ENCODE measurements at regions not wholly inside any gene's neighbourhood (a gene's known extent, or its start where the extent isn't known, plus 50 kb on each side); places are given as distances from the start of the nearest gene placed in this dataset.

DNA sequence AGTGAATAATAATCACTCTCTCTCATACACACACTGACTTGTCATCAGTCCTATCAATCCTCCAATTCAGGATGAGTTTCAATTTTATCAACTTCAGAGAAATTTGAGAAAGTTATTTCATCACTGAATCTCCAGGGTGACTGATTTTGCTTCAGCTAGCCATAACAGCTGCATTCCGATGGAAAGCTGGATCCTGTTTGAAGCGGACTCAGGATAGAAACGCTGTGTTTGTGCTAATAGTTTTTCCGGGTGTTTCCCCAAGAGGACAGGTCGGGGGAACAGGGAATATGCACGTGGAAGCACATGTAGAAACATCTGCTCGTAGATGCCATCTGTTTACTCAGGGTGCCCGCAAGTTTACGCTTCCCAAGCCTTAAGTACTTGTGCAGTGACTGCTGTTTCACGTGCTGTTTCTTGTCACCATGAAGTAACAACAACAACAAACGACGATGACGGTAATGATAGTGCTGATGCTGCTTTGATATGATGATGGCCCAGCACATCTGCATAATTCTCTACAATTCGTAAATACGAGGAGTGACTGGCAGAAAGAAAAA, 263.7 kb upstream of the DAPK1 start:
- Histone ChIP-seq H3K4me3 (ENCODE audit: low read depth in 1 of 2, low read length in 2 of 2) (no peak overlapping the region), H3K4me1 (ENCODE audit: control insufficient read depth in 1 of 2, insufficient read depth in 2 of 2, low read length in 2 of 2) (no peaks in the 10 kb centered on the region), H3K36me3 (ENCODE audit: control insufficient read depth in 1 of 2, insufficient read depth in 2 of 2, low read length in 2 of 2) (no peaks in the 10 kb centered on the region)

DNA sequence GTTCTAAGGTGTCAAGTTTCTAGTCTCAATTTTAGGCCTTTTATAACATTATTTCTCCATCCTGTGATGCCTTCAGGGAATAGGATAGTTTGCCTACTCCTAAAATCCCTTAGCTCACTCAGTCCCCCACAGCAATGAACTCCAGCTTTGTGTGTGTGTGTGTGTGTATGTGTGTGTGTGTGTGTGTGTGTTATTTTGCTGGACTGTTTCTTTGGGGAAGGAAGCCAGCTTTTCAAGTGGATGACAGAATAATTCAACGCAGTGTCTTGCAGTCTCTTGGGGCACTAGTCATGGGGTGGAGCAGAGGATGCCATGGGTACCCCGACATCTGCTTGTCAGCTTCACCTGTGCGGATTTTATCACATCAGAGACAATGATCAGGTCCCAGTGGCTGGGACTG, 262.8 kb upstream of the DAPK1 start:
- Histone ChIP-seq H3K4me3 (ENCODE audit: low read depth in 1 of 2, low read length in 2 of 2) (no peak overlapping the region), H3K4me1 (ENCODE audit: control insufficient read depth in 1 of 2, insufficient read depth in 2 of 2, low read length in 2 of 2) (no peaks in the 10 kb centered on the region), H3K27me3 (ENCODE audit: low read depth, low read length) (no peaks in the 10 kb centered on the region), H3K36me3 (ENCODE audit: control insufficient read depth in 1 of 2, insufficient read depth in 2 of 2, low read length in 2 of 2) (no peaks in the 10 kb centered on the region), H3K9me3 (ENCODE audit: control insufficient read depth in 1 of 2, low read length in 2 of 2) (no peaks in the 10 kb centered on the region), H3K27ac (ENCODE audit: low read length) (no peak overlapping the region)

More for the DNA sequence above, 263.7 kb upstream of the DAPK1 start:
- Histone ChIP-seq H3K9me3 (ENCODE audit: control insufficient read depth in 1 of 2, low read length in 2 of 2) (no peaks in the 10 kb centered on the region), H3K27me3 (ENCODE audit: low read depth, low read length) (no peaks in the 10 kb centered on the region), H3K27ac (ENCODE audit: low read length) (no peak overlapping the region)

DNA sequence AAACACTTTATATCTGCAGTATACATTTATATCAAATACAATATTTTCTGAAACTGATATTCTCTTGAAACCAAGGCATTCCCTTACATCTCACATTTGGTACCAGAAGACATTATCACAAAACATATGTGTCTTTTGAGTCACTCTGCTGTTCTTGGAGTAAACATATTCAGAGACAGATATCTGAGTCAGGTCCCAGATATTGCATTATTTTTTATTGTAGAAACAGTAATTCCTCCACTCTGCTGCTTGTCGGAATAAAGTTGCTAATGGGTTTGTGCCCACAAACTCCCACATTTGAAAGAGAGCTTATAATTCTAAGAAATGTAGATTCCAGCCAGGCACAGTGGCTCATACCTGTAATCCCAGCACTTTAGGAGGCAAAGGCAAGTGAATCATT, 261.1 kb upstream of the DAPK1 start:
- Histone ChIP-seq H3K4me3 (ENCODE audit: low read depth in 1 of 2, low read length in 2 of 2) (no peak overlapping the region), H3K27ac (ENCODE audit: low read length) (no peak overlapping the region), H3K36me3 (ENCODE audit: control insufficient read depth in 1 of 2, insufficient read depth in 2 of 2, low read length in 2 of 2) (no peaks in the 10 kb centered on the region), H3K4me1 (ENCODE audit: control insufficient read depth in 1 of 2, insufficient read depth in 2 of 2, low read length in 2 of 2) (no peaks in the 10 kb centered on the region), H3K9me3 (ENCODE audit: control insufficient read depth in 1 of 2, low read length in 2 of 2) (no peaks in the 10 kb centered on the region), H3K27me3 (ENCODE audit: low read depth, low read length) (no peaks in the 10 kb centered on the region)

DNA sequence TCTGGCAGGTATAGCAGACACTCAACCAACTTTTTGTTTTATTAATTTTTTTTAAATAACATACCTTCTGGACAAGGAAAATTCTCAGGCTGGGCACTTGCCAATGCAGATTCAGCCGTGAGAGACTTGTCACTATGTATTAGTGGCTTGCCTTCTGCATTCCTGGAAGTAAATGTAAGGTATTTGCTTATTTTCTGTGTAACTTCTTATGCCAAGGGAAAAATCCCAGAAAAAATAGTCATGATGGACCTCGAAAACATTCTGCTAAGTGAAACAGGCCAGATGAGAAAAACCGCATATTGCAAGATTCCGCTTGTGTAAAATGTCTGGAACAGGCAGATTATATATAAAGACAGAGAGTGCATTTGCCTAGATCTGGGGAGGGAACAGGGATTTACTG, 260.3 kb upstream of the DAPK1 start:
- no peak overlapping the region for H3K4me3 ChIP-seq (ENCODE audit: low read depth in 1 of 2, low read length in 2 of 2)
- no peaks in the 10 kb centered on the region for H3K27me3 ChIP-seq (ENCODE audit: low read depth, low read length)
- H3K27ac ChIP-seq (ENCODE audit: low read length) = no peak overlapping the region

DNA sequence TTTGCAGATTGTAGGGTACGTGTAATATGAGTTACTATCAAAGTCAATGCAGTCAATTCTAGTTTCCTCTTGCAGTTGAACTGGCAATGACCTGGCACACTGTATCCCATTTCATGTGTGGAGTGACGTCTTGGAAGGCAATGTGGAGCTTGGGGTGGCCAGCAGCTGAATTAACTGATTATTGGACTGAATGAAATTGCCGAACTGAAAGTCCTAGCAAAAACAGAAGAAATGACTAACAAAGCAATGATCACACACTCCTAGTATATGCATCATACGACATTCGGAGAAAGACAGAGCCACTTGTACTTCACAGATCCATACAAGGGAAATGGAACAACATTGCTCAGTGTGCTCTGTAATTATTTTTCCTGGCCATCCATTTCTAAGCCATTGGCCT, 259.1 kb upstream of the DAPK1 start:
- no peaks in the 10 kb centered on the region for H3K9me3 ChIP-seq (ENCODE audit: control insufficient read depth in 1 of 2, low read length in 2 of 2)
- H3K4me3 ChIP-seq (ENCODE audit: low read depth in 1 of 2, low read length in 2 of 2) = no peak overlapping the region
- no peaks in the 10 kb centered on the region for H3K27me3 ChIP-seq (ENCODE audit: low read depth, low read length)
- H3K27ac ChIP-seq (ENCODE audit: low read length) = no peak overlapping the region
- H3K4me1 ChIP-seq (ENCODE audit: control insufficient read depth in 1 of 2, insufficient read depth in 2 of 2, low read length in 2 of 2) = no peaks in the 10 kb centered on the region
- no peaks in the 10 kb centered on the region for H3K36me3 ChIP-seq (ENCODE audit: control insufficient read depth in 1 of 2, insufficient read depth in 2 of 2, low read length in 2 of 2)

More for the DNA sequence above, 260.3 kb upstream of the DAPK1 start:
- no peaks in the 10 kb centered on the region for H3K9me3 ChIP-seq (ENCODE audit: control insufficient read depth in 1 of 2, low read length in 2 of 2)
- no peaks in the 10 kb centered on the region for H3K4me1 ChIP-seq (ENCODE audit: control insufficient read depth in 1 of 2, insufficient read depth in 2 of 2, low read length in 2 of 2)
- no peaks in the 10 kb centered on the region for H3K36me3 ChIP-seq (ENCODE audit: control insufficient read depth in 1 of 2, insufficient read depth in 2 of 2, low read length in 2 of 2)

DNA sequence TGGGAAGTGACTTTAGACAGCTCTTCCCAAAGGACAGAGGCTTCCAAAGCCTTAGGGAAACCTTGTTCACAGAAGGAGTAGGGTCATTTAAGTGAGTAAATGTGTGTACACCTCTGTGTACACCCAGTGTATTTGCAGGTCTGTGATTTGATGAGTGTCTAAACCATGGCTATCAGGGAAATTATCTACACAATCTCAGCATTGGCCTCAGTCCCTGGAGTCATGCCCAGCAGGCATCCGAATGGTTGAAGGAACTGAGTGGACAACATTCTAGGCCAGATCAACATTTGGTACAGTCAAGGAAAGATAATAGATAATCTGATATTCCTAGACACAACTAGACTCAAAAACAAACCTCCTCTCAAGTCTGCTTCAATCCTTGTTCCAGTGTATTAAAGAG, 258.4 kb upstream of the DAPK1 start:
- no peaks in the 10 kb centered on the region for H3K36me3 ChIP-seq (ENCODE audit: control insufficient read depth in 1 of 2, insufficient read depth in 2 of 2, low read length in 2 of 2)
- no peaks in the 10 kb centered on the region for H3K9me3 ChIP-seq (ENCODE audit: control insufficient read depth in 1 of 2, low read length in 2 of 2)
- H3K27me3 ChIP-seq (ENCODE audit: low read depth, low read length) = no peaks in the 10 kb centered on the region
- H3K27ac ChIP-seq (ENCODE audit: low read length) = no peak overlapping the region
- H3K4me1 ChIP-seq (ENCODE audit: control insufficient read depth in 1 of 2, insufficient read depth in 2 of 2, low read length in 2 of 2) = no peaks in the 10 kb centered on the region
- no peak overlapping the region for H3K4me3 ChIP-seq (ENCODE audit: low read depth in 1 of 2, low read length in 2 of 2)

DNA sequence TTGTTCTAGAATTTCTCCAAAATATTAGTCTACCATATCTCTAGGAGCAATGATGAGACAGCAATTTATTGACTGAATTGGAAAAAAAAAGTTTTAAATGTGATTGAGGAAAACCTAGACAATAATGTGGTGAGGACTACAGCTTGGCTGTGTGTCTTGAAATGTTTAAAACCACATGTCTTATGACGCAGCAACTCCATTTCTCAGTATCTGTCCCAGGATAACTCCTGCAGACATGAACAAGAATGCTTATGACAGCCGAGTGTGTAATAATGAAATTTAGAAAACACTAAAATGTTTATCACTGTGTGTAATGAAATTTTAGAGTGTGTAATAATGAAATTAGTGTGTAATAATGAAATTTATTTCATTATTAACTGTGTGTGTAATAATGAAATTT, 254.1 kb upstream of the DAPK1 start:
- H3K27ac ChIP-seq (ENCODE audit: low read length) = no peak overlapping the region

DNA sequence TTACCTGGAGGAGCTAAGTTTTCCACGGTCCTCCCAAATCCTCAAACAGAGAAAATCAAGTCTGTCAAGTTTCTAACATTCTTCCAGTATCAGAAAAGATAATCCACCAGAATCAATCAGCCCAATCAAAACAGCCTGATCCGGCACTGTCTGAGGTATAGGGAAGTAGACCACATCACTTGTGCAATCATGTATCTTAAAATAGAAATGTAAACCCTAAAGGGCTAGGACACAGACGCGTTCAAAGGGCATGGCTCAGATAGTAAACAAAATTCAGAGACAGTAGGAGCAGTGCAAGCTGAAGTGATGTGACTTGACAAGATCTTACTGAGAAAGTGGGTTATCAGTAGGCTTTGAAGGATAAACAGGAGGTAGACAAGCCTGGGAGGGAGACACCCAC, 252.4 kb upstream of the DAPK1 start:
- Histone ChIP-seq H3K9me3 (ENCODE audit: control insufficient read depth in 1 of 2, low read length in 2 of 2) (no peaks in the 10 kb centered on the region), H3K27me3 (ENCODE audit: low read depth, low read length) (no peaks in the 10 kb centered on the region), H3K4me1 (ENCODE audit: control insufficient read depth in 1 of 2, insufficient read depth in 2 of 2, low read length in 2 of 2) (no peaks in the 10 kb centered on the region), H3K4me3 (ENCODE audit: low read depth in 1 of 2, low read length in 2 of 2) (no peak overlapping the region), H3K36me3 (ENCODE audit: control insufficient read depth in 1 of 2, insufficient read depth in 2 of 2, low read length in 2 of 2) (no peaks in the 10 kb centered on the region), H3K27ac (ENCODE audit: low read length) (no peak overlapping the region)

More for the DNA sequence above, 254.1 kb upstream of the DAPK1 start:
- H3K9me3 ChIP-seq (ENCODE audit: control insufficient read depth in 1 of 2, low read length in 2 of 2) = no peaks in the 10 kb centered on the region
- no peaks in the 10 kb centered on the region for H3K4me1 ChIP-seq (ENCODE audit: control insufficient read depth in 1 of 2, insufficient read depth in 2 of 2, low read length in 2 of 2)
- H3K36me3 ChIP-seq (ENCODE audit: control insufficient read depth in 1 of 2, insufficient read depth in 2 of 2, low read length in 2 of 2) = no peaks in the 10 kb centered on the region
- H3K4me3 ChIP-seq (ENCODE audit: low read depth in 1 of 2, low read length in 2 of 2) = no peak overlapping the region
- H3K27me3 ChIP-seq (ENCODE audit: low read depth, low read length) = no peaks in the 10 kb centered on the region

DNA sequence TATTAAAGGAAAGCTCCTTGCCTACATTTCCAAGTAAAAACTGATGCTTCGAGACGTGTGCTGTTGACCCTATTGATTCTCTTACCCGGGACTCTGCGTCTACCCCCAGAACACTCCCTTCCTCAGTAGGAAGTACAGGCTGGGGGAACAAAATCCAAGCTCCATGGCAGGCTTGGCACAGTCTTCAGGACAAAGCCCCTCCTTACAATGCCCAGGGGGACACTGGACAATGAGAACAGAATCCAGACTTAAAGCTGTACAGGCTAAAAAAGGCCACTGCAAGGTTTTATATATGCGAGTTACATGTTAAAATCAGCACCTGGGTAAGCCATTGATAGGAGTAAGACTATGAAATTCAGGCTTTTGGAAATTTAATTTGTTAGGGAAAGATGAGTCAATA, 250.6 kb upstream of the DAPK1 start:
- H3K27ac ChIP-seq (ENCODE audit: low read length) = no peak overlapping the region
- H3K9me3 ChIP-seq (ENCODE audit: control insufficient read depth in 1 of 2, low read length in 2 of 2) = no peaks in the 10 kb centered on the region
- no peaks in the 10 kb centered on the region for H3K36me3 ChIP-seq (ENCODE audit: control insufficient read depth in 1 of 2, insufficient read depth in 2 of 2, low read length in 2 of 2)
- no peak overlapping the region for H3K4me3 ChIP-seq (ENCODE audit: low read depth in 1 of 2, low read length in 2 of 2)
- H3K27me3 ChIP-seq (ENCODE audit: low read depth, low read length) = no peaks in the 10 kb centered on the region
- H3K4me1 ChIP-seq (ENCODE audit: control insufficient read depth in 1 of 2, insufficient read depth in 2 of 2, low read length in 2 of 2) = no peaks in the 10 kb centered on the region

DNA sequence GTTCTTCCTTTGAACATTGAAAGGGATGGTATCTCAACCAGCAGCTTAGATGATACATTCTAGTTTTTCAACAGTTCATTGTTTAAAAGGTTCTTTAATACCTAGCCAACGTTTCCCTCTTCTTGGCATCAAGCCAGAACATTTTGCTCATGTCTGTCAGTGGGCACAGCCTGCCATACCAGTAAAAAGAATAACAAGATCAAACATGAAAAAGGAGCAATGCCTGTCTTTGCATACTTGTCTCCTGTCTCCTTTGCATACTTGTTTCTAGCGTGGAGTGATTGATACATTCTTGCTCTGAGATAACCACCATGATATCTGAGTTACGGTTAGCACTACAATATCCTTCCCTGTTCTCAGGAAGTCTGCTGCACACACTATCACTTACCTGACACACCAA, 248.6 kb upstream of the DAPK1 start:
- H3K4me3 ChIP-seq (ENCODE audit: low read depth in 1 of 2, low read length in 2 of 2) = no peak overlapping the region

DNA sequence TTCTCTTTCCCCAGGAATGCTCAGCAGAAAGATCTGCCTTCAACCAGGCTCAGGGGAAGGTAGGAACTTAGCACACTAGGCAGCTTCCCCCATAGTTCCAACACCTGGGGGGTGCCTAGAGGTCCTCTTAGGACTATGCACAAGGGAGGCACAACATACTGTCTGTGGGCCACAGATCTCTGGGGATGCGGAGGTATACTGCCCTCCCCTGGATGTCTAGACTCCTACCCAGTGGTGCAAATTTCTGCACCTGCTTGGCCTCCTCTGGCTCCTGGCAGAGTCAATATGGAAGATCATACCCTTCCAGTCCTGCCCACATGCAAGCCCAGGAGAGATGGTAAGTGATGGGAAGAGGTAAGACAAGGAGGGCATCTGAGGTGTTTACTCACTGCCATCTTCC, 247.5 kb upstream of the DAPK1 start:
- Histone ChIP-seq H3K9me3 (ENCODE audit: control insufficient read depth in 1 of 2, low read length in 2 of 2) (no peaks in the 10 kb centered on the region), H3K36me3 (ENCODE audit: control insufficient read depth in 1 of 2, insufficient read depth in 2 of 2, low read length in 2 of 2) (no peaks in the 10 kb centered on the region), H3K27me3 (ENCODE audit: low read depth, low read length) (no peaks in the 10 kb centered on the region), H3K4me1 (ENCODE audit: control insufficient read depth in 1 of 2, insufficient read depth in 2 of 2, low read length in 2 of 2) (no peaks in the 10 kb centered on the region), H3K27ac (ENCODE audit: low read length) (no peak overlapping the region), H3K4me3 (ENCODE audit: low read depth in 1 of 2, low read length in 2 of 2) (no peak overlapping the region)

More for the DNA sequence above, 248.6 kb upstream of the DAPK1 start:
- H3K27me3 ChIP-seq (ENCODE audit: low read depth, low read length) = no peaks in the 10 kb centered on the region
- H3K9me3 ChIP-seq (ENCODE audit: control insufficient read depth in 1 of 2, low read length in 2 of 2) = no peaks in the 10 kb centered on the region
- H3K36me3 ChIP-seq (ENCODE audit: control insufficient read depth in 1 of 2, insufficient read depth in 2 of 2, low read length in 2 of 2) = no peaks in the 10 kb centered on the region
- no peak overlapping the region for H3K27ac ChIP-seq (ENCODE audit: low read length)
- H3K4me1 ChIP-seq (ENCODE audit: control insufficient read depth in 1 of 2, insufficient read depth in 2 of 2, low read length in 2 of 2) = no peaks in the 10 kb centered on the region

DNA sequence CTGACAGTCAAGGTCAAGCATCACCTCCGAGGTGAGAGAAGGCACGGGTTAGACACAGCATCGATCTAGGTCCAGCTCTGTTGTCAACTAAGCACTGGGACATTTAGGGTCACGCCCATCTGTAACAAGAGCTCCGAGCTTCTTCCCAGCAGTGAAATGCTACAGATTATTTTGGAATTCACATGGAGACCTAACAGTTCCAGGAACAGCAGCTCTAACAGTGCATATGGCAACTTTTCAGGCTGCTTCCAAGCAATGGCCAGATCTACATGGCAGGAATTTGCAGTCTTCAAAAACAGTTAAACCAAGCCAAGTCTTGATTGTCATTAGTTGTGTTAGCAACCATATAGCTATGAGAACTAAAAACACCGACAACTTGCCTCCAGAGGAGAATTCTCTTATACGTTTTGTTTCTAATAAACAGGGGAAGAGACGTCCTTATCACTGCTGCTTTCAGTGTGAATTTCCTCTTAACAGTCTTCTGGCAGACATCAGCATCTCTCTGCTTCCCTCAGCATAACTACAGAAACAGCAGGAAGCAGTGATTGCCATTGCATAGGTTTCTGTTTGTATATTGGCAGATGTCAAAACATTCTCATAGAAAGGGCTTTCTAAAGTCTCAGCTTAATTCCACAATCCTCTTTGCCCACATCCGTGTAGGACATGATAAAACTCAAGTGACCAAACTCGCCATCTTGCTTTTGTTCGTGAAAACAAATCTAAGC, 242.1 kb upstream of the DAPK1 start:
- no peaks in the 10 kb centered on the region for H3K4me1 ChIP-seq (ENCODE audit: control insufficient read depth in 1 of 2, insufficient read depth in 2 of 2, low read length in 2 of 2)
- H3K27me3 ChIP-seq (ENCODE audit: low read depth, low read length) = no peaks in the 10 kb centered on the region
- no peak overlapping the region for H3K4me3 ChIP-seq (ENCODE audit: low read depth in 1 of 2, low read length in 2 of 2)
- H3K27ac ChIP-seq (ENCODE audit: low read length) = no peak overlapping the region
- H3K9me3 ChIP-seq (ENCODE audit: control insufficient read depth in 1 of 2, low read length in 2 of 2) = no peaks in the 10 kb centered on the region
- no peaks in the 10 kb centered on the region for H3K36me3 ChIP-seq (ENCODE audit: control insufficient read depth in 1 of 2, insufficient read depth in 2 of 2, low read length in 2 of 2)

Data from muscle layer of duodenum (tissue), 2 donors.